HEK293T (cell line): ENCODE measurements at regions not wholly inside any gene's neighbourhood (a gene's known extent, or its start where the extent isn't known, plus 50 kb on each side); places are given as distances from the start of the nearest gene placed in this dataset.

Experiments
- ARNT ChIP-seq: fragments of 450-650 bp; IDR thresholded peaks from 2 replicates; pipeline ENCODE4 v1.6.1; 2017; ENCODE audit warnings: mild to moderate bottlenecking
- ELF4 ChIP-seq: fragments of 450-650 bp; IDR thresholded peaks from 2 replicates; pipeline ENCODE4 v1.6.1; 2017; ENCODE audit warnings: antibody characterized with exemption
- FOXA1 ChIP-seq: fragments of 450-650 bp; IDR thresholded peaks from 2 replicates; pipeline ENCODE4 v1.6.1; 2016; ENCODE audit warnings: mild to moderate bottlenecking
- FOXK2 ChIP-seq: fragments of 450-650 bp; IDR thresholded peaks from 2 replicates; pipeline ENCODE4 v1.6.1; 2016; ENCODE audit warnings: mild to moderate bottlenecking
- FOXM1 ChIP-seq: fragments of 450-650 bp; IDR thresholded peaks from 2 replicates; pipeline ENCODE4 v1.6.1; 2017; ENCODE audit warnings: mild to moderate bottlenecking, borderline replicate concordance
- HDGF ChIP-seq: fragments of 450-650 bp; IDR thresholded peaks from 2 replicates; pipeline ENCODE4 v1.6.1; 2017; ENCODE audit warnings: antibody characterized with exemption, borderline replicate concordance
- NFRKB ChIP-seq: fragments of 450-650 bp; IDR thresholded peaks from 2 replicates; pipeline ENCODE4 v1.6.1; 2016; ENCODE audit warnings: mild to moderate bottlenecking, moderate library complexity
- PKNOX1 ChIP-seq: fragments of 450-650 bp; IDR thresholded peaks from 2 replicates; pipeline ENCODE4 v1.6.1; 2016
- SP1 ChIP-seq: fragments of 450-650 bp; IDR thresholded peaks from 2 replicates; pipeline ENCODE4 v1.6.1; 2017
- SUZ12 ChIP-seq: fragments of 450-650 bp; IDR thresholded peaks from 2 replicates; pipeline ENCODE4 v1.6.1; 2016; ENCODE audit warnings: mild to moderate bottlenecking
- TARDBP ChIP-seq: fragments of 450-650 bp; IDR thresholded peaks from 2 replicates; pipeline ENCODE4 v1.6.1; 2016
- ZNF384 ChIP-seq: fragments of 450-650 bp; IDR thresholded peaks from 2 replicates; pipeline ENCODE4 v1.6.1; 2016

DNA sequence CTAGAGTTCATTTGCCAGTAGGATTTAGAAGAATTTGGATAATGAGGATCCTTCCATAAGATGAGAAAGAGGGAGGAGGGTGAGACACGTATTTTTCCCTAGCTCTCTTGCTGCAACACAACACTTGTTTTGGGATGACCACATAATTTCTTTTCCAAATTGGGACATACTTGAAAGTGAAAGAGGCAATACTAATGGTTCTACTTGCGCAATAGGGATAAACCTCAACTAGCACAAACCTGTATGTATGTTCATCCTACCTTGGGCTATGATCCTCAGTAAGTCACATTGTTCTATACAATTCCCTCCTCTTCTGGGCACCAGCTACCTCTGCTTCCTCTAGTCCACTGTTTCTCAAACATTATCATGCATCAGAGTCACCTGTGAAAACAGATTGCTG, 1208.8 kb upstream of the LRRTM1 start:
- TF ChIP-seq SP1: no peak
- no peak for TF ChIP-seq FOXA1
- no peak for TF ChIP-seq ZNF384
- no peak for TF ChIP-seq FOXK2
- TF ChIP-seq HDGF: no peak
- TF ChIP-seq SUZ12: no peak
- TF ChIP-seq NFRKB: no peak
- TF ChIP-seq ARNT: no peak
- TF ChIP-seq FOXM1: no peak
- TF ChIP-seq PKNOX1: no peak
- TF ChIP-seq ELF4: no peak
- no peak for TF ChIP-seq TARDBP
